ENCODE measurements at regions not wholly inside any gene's neighbourhood (a gene's known extent, or its start where the extent isn't known, plus 50 kb on each side); places are given as distances from the start of the nearest gene placed in this dataset.

DNA sequence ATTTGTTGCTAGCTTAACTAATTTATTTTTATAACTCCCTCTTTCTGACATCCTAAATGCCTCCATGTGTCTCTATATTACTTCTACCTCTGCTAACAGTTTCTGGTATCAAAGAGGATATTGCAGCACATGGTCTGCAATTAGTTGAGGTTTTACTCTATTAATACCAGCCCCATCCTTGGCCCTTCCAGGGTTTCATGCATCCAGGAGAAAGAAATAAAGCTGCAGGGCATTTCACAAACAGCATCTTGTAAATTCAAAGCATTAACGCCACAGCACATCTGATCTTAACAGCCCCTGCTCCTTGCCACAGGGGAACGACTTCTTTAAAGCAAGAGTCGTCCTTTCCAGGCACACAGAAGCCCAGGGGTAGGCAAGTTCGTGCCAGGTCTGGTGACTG is 258.9 kb downstream of the ICOS start:
- DNase-seq (ENCODE audit: low read depth, low spot score) (no peak), ATAC-seq (no peak)
- ChIA-PET POLR2A (no interaction called here), CTCF (no interaction called here), RAD21 (ENCODE audit: low non-redundant PET in 1 of 2, low total read pairs in 2 of 2, uncharacterized antibody in 2 of 2, unreplicated experiment in 2 of 2) (no interaction called here)
- no peak overlapping the region for H3K9ac ChIP-seq (ENCODE audit: low read length)
- no peak overlapping the region for H3K4me2 ChIP-seq (ENCODE audit: low read length)
- no peaks in the 10 kb centered on the region for H3K79me2 ChIP-seq (ENCODE audit: insufficient read depth, low read length)
- TF ChIP-seq, protein P1, sequence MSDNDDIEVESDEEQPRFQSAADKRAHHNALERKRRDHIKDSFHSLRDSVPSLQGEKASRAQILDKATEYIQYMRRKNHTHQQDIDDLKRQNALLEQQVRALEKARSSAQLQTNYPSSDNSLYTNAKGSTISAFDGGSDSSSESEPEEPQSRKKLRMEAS (IDR thresholded peaks at IDR 0.05): no peak
- TF ChIP-seq EGR1 (IDR thresholded peaks at IDR 0.05; ENCODE audit: low read depth) (no peak), EZH2phosphoT487 (IDR thresholded peaks at IDR 0.05; ENCODE audit: borderline replicate concordance) (no peak), YY1 (IDR thresholded peaks at IDR 0.05; ENCODE audit: extremely low read depth, insufficient replicate concordance, low read depth, low read length) (no peak), POLR2A (IDR thresholded peaks at IDR 0.05; ENCODE audit: borderline replicate concordance, extremely low read depth, insufficient read depth, insufficient read length) (no peak), EZH2 (IDR thresholded peaks at IDR 0.05) (no peak)
- TF ChIP-seq, protein P2, sequence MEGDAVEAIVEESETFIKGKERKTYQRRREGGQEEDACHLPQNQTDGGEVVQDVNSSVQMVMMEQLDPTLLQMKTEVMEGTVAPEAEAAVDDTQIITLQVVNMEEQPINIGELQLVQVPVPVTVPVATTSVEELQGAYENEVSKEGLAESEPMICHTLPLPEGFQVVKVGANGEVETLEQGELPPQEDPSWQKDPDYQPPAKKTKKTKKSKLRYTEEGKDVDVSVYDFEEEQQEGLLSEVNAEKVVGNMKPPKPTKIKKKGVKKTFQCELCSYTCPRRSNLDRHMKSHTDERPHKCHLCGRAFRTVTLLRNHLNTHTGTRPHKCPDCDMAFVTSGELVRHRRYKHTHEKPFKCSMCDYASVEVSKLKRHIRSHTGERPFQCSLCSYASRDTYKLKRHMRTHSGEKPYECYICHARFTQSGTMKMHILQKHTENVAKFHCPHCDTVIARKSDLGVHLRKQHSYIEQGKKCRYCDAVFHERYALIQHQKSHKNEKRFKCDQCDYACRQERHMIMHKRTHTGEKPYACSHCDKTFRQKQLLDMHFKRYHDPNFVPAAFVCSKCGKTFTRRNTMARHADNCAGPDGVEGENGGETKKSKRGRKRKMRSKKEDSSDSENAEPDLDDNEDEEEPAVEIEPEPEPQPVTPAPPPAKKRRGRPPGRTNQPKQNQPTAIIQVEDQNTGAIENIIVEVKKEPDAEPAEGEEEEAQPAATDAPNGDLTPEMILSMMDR (IDR thresholded peaks at IDR 0.05 in 2 of 3, conservative IDR thresholded peaks at IDR 0.05 in 1 of 3; ENCODE audit: borderline replicate concordance in 1 of 3, insufficient read depth in 1 of 3, low read depth in 2 of 3, low read length in 2 of 3): no peak
- no peaks in the 10 kb centered on the region; the same call in 1 of the 2 replicates for H3K27me3 ChIP-seq (ENCODE audit: insufficient read depth, low read length)
- no peaks in the 10 kb centered on the region for H3K9me3 ChIP-seq (ENCODE audit: control insufficient read depth in 1 of 2, insufficient read depth in 1 of 2, low read depth in 1 of 2, low read length in 2 of 2)
- no peaks in the 10 kb centered on the region for H3K4me1 ChIP-seq (ENCODE audit: control insufficient read depth in 1 of 2, insufficient read depth in 2 of 2, low read length in 2 of 2)
- H4K20me1 ChIP-seq (ENCODE audit: insufficient read depth): no peaks in the 10 kb centered on the region
- no peak overlapping the region for H2AFZ ChIP-seq (ENCODE audit: low read depth, low read length, poor library complexity, severe bottlenecking)
- H3K36me3 ChIP-seq (ENCODE audit: control insufficient read depth in 1 of 2, insufficient read depth in 2 of 2, low read length in 2 of 2): no peaks in the 10 kb centered on the region
- intact Hi-C loops (cut with micrococcal nuclease): no loop called here
- H3K27ac ChIP-seq (ENCODE audit: low read depth, low read length): no peak overlapping the region
- H3K9me2 ChIP-seq (ENCODE audit: insufficient read depth): no peaks in the 10 kb centered on the region
- H3K4me3 ChIP-seq (replicated peaks in 1 of 2; ENCODE audit: low read depth in 1 of 2, low read length in 2 of 2): no peak overlapping the region
- BruUV-seq (replicated peaks): no TSS peak

DNA sequence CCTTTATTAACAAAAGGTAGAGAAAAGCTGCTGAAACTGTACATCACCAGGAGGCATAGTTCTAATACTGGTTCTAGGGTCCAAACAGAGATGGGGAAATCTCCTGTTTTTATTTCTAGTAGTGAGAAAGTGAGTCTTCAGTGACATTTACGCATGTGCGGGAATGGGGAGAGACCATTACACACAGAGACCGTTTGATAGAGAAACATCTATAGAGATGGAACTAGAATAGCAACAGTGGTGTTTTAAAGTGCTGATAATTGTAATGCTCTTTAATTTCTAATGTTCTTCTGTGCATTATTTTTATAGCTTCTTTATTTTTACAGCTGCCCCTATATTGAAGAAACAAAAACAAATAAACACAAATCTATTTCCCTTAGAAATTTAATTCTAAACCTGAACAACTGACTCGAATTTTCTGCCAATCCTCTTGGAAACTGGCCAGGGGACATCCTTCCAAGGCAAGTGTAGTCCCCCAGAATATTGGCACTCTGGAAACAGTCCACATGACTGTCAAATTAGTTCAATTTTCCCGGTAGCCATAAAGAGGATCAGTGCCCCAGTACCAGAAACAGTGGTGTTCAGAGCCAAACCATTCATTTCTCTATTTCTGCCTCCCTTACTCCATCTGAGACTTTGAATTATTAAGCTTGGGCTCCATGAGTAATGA is 260.9 kb downstream of the ICOS start:
- DNase-seq (ENCODE audit: low read depth, low spot score): no peak
- H3K79me2 ChIP-seq (ENCODE audit: insufficient read depth, low read length): no peaks in the 10 kb centered on the region
- TF ChIP-seq, protein P1 (IDR thresholded peaks at IDR 0.05): no peak
- TF ChIP-seq JUND (IDR thresholded peaks at IDR 0.05) (no peak), SIN3A (IDR thresholded peaks at IDR 0.05; ENCODE audit: low read depth) (no peak), ZFX (IDR thresholded peaks at IDR 0.05) (no peak)
- H4K20me1 ChIP-seq (ENCODE audit: insufficient read depth): no peaks in the 10 kb centered on the region
- no peaks in the 10 kb centered on the region for H3K9me3 ChIP-seq (ENCODE audit: control insufficient read depth in 1 of 2, insufficient read depth in 1 of 2, low read depth in 1 of 2, low read length in 2 of 2)
- no peak overlapping the region for H3K4me3 ChIP-seq (replicated peaks in 1 of 2; ENCODE audit: low read depth in 1 of 2, low read length in 2 of 2)
- RAD21 ChIA-PET (ENCODE audit: low non-redundant PET in 1 of 2, low total read pairs in 2 of 2, uncharacterized antibody in 2 of 2, unreplicated experiment in 2 of 2): no interaction called here
- BruUV-seq (replicated peaks): no TSS peak
- H3K36me3 ChIP-seq (ENCODE audit: control insufficient read depth in 1 of 2, insufficient read depth in 2 of 2, low read length in 2 of 2): no peaks in the 10 kb centered on the region
- H3K4me2 ChIP-seq (ENCODE audit: low read length): no peak overlapping the region
- intact Hi-C loops (cut with micrococcal nuclease): no loop called here
- H3K9me2 ChIP-seq (ENCODE audit: insufficient read depth): no peaks in the 10 kb centered on the region
- no peak for ATAC-seq
- H3K9ac ChIP-seq (ENCODE audit: low read length): no peak overlapping the region
- CTCF ChIA-PET: no interaction called here
- POLR2A ChIA-PET: no interaction called here
- no peaks in the 10 kb centered on the region; the same call in 1 of the 2 replicates for H3K27me3 ChIP-seq (ENCODE audit: insufficient read depth, low read length)
- H3K27ac ChIP-seq (ENCODE audit: low read depth, low read length): no peak overlapping the region
- H2AFZ ChIP-seq (ENCODE audit: low read depth, low read length, poor library complexity, severe bottlenecking): no peak overlapping the region
- H3K4me1 ChIP-seq (ENCODE audit: control insufficient read depth in 1 of 2, insufficient read depth in 2 of 2, low read length in 2 of 2): no peaks in the 10 kb centered on the region
